OCI-LY7 (cell line): ENCODE measurements at regions not wholly inside any gene's neighbourhood (a gene's known extent, or its start where the extent isn't known, plus 50 kb on each side); places are given as distances from the start of the nearest gene placed in this dataset.

Source experiments
- BruUV-seq: library from RNA; stranded (reverse); fragments of 400-500 nt; replicated peaks from 2 replicates; lab custom pipeline; 2021; lab: Mats Ljungman, UMichigan
- CTCF ChIA-PET: fragments of 300-600 bp; sonication (Branson Sonifier 250); formaldehyde crosslinking; loops from one replicate; lab custom pipeline; 2022; ENCODE audit warnings: antibody characterized with exemption; ENCODE audit not compliant: unreplicated experiment; lab: Charles Lee
- POLR2A ChIA-PET: fragments of 300-600 bp; sonication (Branson Sonifier 250); formaldehyde crosslinking; loops from one replicate; lab custom pipeline; 2022; ENCODE audit warnings: antibody characterized with exemption; lab: Charles Lee
- DNase-seq: peaks from one replicate; pipeline ENCODE4 v3.0.0-alpha.2; 2015; ENCODE audit warnings: low spot score
- H2AFZ ChIP-seq: fragments of 200-600 bp; sonication (generic), shearing (Covaris generic); 2 replicates; pipeline ENCODE4 v1.6.1; 2014; ENCODE audit warnings: mild to moderate bottlenecking, antibody characterized with exemption, low read length, moderate library complexity
- H3K27ac ChIP-seq: fragments of 200-600 bp; sonication (generic); 2 replicates; pipeline ENCODE4 v1.5.1; 2014; ENCODE audit warnings: mixed run types, low read depth, mild to moderate bottlenecking, moderate library complexity, low read length, inconsistent platforms; ENCODE audit not compliant: poor library complexity, severe bottlenecking
- H3K36me3 ChIP-seq: fragments of 200-600 bp; sonication (generic); 2 replicates; pipeline ENCODE4 v1.6.1; 2014; ENCODE audit warnings: mild to moderate bottlenecking, antibody characterized with exemption, low read length, moderate library complexity, mixed read lengths; ENCODE audit not compliant: insufficient read depth
- H3K4me1 ChIP-seq: fragments of 200-600 bp; sonication (generic); 2 replicates; pipeline ENCODE4 v1.5.1; 2014; ENCODE audit warnings: mild to moderate bottlenecking, low read length; ENCODE audit not compliant: insufficient read depth, poor library complexity, severe bottlenecking
- H3K4me2 ChIP-seq: fragments of 200-600 bp; sonication (generic); 2 replicates; pipeline ENCODE4 v1.6.1; 2014; ENCODE audit warnings: mild to moderate bottlenecking, low read length
- H3K4me3 ChIP-seq: fragments of 200-600 bp; sonication (generic); 2 replicates; pipeline ENCODE4 v1.5.1; 2014; ENCODE audit warnings: mild to moderate bottlenecking, low read depth, low read length; ENCODE audit not compliant: poor library complexity, severe bottlenecking
- H3K79me2 ChIP-seq: fragments of 200-600 bp; sonication (generic); 2 replicates; pipeline ENCODE4 v1.6.1; 2016; ENCODE audit warnings: low read depth, mild to moderate bottlenecking, low read length, moderate library complexity, mixed read lengths; ENCODE audit not compliant: insufficient read depth
- H3K9me2 ChIP-seq: fragments of 200-600 bp; sonication (generic); 2 replicates; pipeline ENCODE4 v1.6.1; 2016; ENCODE audit warnings: mild to moderate bottlenecking, low read length, mixed read lengths; ENCODE audit not compliant: insufficient read depth
- H3K9me3 ChIP-seq: fragments of 200-600 bp; sonication (generic); 2 replicates; pipeline ENCODE4 v1.6.1; 2014; ENCODE audit warnings: mild to moderate bottlenecking, mixed run types, low read length, mixed read lengths
- H4K20me1 ChIP-seq: fragments of 200-600 bp; sonication (generic); 2 replicates; pipeline ENCODE4 v1.6.1; 2014; ENCODE audit warnings: mild to moderate bottlenecking, antibody characterized with exemption, low read length, moderate library complexity, mixed read lengths; ENCODE audit not compliant: insufficient read depth
- EZH2phosphoT487 ChIP-seq: fragments of 200-600 bp; sonication (generic); IDR thresholded peaks from 2 replicates; pipeline ENCODE4 v1.6.1; 2018; ENCODE audit warnings: low read depth, borderline replicate concordance, mild to moderate bottlenecking, mixed run types, antibody characterized with exemption, low read length, moderate library complexity, mixed read lengths
- intact Hi-C: fragments of 100-400 bp; cut with micrococcal nuclease; formaldehyde crosslinking; loops from one replicate; pipeline ENCODE4 v1.10.0; 2022; ENCODE audit not compliant: unreplicated experiment
- TF ChIP-seq, protein P1 (sequence below): fragments of 200-600 bp; sonication (generic); conservative IDR thresholded peaks from 2 replicates; pipeline ENCODE4 v1.5.1; 2014; ENCODE audit warnings: mild to moderate bottlenecking, antibody characterized with exemption, low read length, moderate library complexity, mixed read lengths

DNA sequence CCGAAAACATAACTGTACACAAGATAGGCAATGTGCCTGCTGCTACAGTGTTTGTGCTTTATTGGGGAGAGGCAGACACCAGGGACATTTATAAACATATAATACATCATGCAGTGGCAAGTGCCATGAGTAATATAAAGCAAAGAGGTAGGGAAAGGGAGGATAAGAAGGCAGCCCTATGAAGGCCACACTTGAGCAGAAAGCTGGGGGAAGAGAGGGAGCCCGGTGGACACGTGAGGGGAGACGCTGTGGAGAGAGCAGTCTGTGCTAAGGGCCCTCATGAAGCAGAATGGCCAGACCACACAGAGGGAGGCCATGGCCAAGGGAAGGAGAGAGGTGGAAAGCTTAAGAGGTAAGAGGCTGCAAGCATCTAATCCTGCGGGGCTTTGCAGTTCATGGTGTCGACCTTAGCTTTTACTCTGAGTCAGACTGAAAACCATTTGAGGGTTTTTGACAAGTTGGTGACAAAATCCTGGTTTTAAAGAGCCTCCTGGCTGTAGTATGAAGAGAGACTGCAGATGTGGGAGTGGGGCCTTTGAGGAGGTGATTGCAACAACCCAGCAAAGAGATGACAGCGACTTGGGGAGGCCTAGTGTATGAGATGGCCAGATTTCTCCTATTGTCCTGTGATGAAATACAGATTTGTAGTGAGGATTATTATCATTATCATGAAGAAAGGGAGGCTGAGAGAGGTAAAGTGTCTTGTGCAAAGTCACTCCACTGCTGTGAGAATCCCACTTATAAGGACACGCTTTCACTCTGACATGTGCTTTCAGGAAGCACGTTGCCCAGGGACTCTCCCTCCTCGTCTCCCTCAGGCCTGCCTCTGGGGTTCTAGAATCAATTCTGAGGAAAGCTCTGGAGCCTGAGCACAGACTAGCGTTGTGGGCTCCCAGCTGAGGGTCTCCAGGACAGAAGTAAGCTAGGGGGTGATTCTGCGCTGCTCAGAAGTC lies 192.9 kb downstream of the RHOU start:
- Histone ChIP-seq H3K9me2 (no peaks in the 10 kb centered on the region), H3K4me3 (no peak overlapping the region), H3K4me2 (no peak overlapping the region), H4K20me1 (no peaks in the 10 kb centered on the region), H3K27ac (no peak overlapping the region), H2AFZ (no peak overlapping the region), H3K9me3 (no peaks in the 10 kb centered on the region), H3K4me1 (no peaks in the 10 kb centered on the region), H3K36me3 (no peaks in the 10 kb centered on the region), H3K79me2 (no peaks in the 10 kb centered on the region)
- no peak for TF ChIP-seq EZH2phosphoT487
- TF ChIP-seq, protein P1, sequence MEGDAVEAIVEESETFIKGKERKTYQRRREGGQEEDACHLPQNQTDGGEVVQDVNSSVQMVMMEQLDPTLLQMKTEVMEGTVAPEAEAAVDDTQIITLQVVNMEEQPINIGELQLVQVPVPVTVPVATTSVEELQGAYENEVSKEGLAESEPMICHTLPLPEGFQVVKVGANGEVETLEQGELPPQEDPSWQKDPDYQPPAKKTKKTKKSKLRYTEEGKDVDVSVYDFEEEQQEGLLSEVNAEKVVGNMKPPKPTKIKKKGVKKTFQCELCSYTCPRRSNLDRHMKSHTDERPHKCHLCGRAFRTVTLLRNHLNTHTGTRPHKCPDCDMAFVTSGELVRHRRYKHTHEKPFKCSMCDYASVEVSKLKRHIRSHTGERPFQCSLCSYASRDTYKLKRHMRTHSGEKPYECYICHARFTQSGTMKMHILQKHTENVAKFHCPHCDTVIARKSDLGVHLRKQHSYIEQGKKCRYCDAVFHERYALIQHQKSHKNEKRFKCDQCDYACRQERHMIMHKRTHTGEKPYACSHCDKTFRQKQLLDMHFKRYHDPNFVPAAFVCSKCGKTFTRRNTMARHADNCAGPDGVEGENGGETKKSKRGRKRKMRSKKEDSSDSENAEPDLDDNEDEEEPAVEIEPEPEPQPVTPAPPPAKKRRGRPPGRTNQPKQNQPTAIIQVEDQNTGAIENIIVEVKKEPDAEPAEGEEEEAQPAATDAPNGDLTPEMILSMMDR = no peak
- CTCF ChIA-PET = no interaction called here
- no TSS peak for BruUV-seq
- intact Hi-C loops = no loop called here
- POLR2A ChIA-PET = no interaction called here
- no peak for DNase-seq

DNA sequence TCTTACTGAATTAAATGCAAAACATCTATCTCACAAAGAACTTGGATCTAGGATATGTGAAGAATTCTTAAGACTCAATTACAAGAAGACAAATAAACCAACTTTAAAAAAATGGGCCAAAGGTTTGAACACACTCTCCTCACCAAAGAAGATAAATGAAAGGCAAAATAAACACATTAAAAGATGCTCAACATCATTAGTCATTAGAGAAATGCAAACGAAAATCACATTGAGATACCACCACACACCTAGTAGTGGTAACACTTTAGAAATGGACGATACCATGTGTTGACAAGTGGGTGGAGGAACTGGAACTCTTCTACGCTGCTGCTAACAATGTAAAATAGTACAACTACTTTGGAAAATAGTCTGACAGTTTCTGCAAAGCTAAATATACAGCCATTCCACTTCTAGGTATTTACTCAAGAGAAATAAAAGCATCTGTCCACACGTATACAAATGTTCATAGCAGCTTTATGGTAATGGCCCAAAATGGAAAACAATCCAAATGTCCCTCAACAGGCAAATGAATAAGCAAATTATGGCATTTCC lies 194.3 kb downstream of the RHOU start:
- H3K4me3 ChIP-seq = no peak overlapping the region
- H3K9me3 ChIP-seq = no peaks in the 10 kb centered on the region
- H3K79me2 ChIP-seq = no peaks in the 10 kb centered on the region
- H3K4me1 ChIP-seq = no peaks in the 10 kb centered on the region
- no peak overlapping the region for H3K4me2 ChIP-seq
- H2AFZ ChIP-seq = no peak overlapping the region
- H3K9me2 ChIP-seq = no peaks in the 10 kb centered on the region
- intact Hi-C loops = no loop called here
- no peaks in the 10 kb centered on the region for H3K36me3 ChIP-seq
- ChIA-PET POLR2A (no interaction called here), CTCF (no interaction called here)
- no peaks in the 10 kb centered on the region for H4K20me1 ChIP-seq
- no peak for TF ChIP-seq EZH2phosphoT487
- TF ChIP-seq, protein P1 = no peak
- no peak for DNase-seq
- no peak overlapping the region for H3K27ac ChIP-seq
- BruUV-seq = no TSS peak

DNA sequence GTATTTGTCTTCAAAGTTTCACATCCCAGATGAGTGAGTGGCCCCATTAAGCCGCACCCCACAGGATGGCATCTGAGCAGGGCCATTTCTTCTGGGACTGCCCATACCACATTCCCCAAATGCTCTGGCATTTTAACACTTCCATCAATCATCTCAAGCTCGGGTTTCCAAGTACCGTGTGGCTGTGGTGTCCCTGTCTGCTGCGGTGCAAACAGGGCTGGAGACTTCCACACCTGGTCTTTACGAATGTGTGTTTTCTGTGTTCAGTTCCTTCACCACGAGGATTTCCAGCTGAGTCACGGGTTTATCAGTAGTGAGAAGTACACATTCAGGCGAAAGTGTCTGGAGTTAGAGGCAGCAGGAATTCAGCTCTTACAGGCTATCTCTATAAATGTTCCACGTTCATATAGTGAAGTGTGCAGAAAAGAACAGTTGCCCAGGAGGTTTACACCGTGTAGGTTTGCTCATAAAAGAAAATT lies 195.2 kb downstream of the RHOU start:
- H2AFZ ChIP-seq = no peak overlapping the region
- no peaks in the 10 kb centered on the region for H3K4me1 ChIP-seq
- intact Hi-C loops = no loop called here
- no peaks in the 10 kb centered on the region for H3K9me3 ChIP-seq
- POLR2A ChIA-PET = no interaction called here
- BruUV-seq = no TSS peak
- no peak overlapping the region for H3K4me2 ChIP-seq
- no peaks in the 10 kb centered on the region for H3K79me2 ChIP-seq
- no peaks in the 10 kb centered on the region for H3K36me3 ChIP-seq
- H4K20me1 ChIP-seq = no peaks in the 10 kb centered on the region
- DNase-seq = no peak
- CTCF ChIA-PET = no interaction called here
- H3K4me3 ChIP-seq = no peak overlapping the region
- no peaks in the 10 kb centered on the region for H3K9me2 ChIP-seq
- H3K27ac ChIP-seq = no peak overlapping the region
- TF ChIP-seq, protein P1 = no peak
- TF ChIP-seq EZH2phosphoT487 = no peak
